Panc1 (cell line): ENCODE measurements at regions not wholly inside any gene's neighbourhood (a gene's known extent, or its start where the extent isn't known, plus 50 kb on each side); places are given as distances from the start of the nearest gene placed in this dataset.

ENCODE experiments used
- TF ChIP-seq, protein P1 (sequence below): fragments of 450-650 bp; IDR thresholded peaks from 2 replicates; pipeline ENCODE4 v1.5.1; 2017; ENCODE audit warnings: mild to moderate bottlenecking
- TF ChIP-seq, protein P2 (sequence below), 2 experiments: IDR thresholded peaks; 2 replicates each; pipeline ENCODE4 v1.6.1; 2011 to 2012; ENCODE audit warnings: low read depth in 2 of 2, control low read depth in 1 of 2, low read length in 1 of 2, mild to moderate bottlenecking in 1 of 2, moderate library complexity in 1 of 2; ENCODE audit not compliant: insufficient read depth in 1 of 2

- TF ChIP-seq, protein P1, sequence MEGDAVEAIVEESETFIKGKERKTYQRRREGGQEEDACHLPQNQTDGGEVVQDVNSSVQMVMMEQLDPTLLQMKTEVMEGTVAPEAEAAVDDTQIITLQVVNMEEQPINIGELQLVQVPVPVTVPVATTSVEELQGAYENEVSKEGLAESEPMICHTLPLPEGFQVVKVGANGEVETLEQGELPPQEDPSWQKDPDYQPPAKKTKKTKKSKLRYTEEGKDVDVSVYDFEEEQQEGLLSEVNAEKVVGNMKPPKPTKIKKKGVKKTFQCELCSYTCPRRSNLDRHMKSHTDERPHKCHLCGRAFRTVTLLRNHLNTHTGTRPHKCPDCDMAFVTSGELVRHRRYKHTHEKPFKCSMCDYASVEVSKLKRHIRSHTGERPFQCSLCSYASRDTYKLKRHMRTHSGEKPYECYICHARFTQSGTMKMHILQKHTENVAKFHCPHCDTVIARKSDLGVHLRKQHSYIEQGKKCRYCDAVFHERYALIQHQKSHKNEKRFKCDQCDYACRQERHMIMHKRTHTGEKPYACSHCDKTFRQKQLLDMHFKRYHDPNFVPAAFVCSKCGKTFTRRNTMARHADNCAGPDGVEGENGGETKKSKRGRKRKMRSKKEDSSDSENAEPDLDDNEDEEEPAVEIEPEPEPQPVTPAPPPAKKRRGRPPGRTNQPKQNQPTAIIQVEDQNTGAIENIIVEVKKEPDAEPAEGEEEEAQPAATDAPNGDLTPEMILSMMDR = no peak
- TF ChIP-seq, protein P2, sequence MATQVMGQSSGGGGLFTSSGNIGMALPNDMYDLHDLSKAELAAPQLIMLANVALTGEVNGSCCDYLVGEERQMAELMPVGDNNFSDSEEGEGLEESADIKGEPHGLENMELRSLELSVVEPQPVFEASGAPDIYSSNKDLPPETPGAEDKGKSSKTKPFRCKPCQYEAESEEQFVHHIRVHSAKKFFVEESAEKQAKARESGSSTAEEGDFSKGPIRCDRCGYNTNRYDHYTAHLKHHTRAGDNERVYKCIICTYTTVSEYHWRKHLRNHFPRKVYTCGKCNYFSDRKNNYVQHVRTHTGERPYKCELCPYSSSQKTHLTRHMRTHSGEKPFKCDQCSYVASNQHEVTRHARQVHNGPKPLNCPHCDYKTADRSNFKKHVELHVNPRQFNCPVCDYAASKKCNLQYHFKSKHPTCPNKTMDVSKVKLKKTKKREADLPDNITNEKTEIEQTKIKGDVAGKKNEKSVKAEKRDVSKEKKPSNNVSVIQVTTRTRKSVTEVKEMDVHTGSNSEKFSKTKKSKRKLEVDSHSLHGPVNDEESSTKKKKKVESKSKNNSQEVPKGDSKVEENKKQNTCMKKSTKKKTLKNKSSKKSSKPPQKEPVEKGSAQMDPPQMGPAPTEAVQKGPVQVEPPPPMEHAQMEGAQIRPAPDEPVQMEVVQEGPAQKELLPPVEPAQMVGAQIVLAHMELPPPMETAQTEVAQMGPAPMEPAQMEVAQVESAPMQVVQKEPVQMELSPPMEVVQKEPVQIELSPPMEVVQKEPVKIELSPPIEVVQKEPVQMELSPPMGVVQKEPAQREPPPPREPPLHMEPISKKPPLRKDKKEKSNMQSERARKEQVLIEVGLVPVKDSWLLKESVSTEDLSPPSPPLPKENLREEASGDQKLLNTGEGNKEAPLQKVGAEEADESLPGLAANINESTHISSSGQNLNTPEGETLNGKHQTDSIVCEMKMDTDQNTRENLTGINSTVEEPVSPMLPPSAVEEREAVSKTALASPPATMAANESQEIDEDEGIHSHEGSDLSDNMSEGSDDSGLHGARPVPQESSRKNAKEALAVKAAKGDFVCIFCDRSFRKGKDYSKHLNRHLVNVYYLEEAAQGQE (IDR thresholded peaks at IDR 0.05; ENCODE audit: insufficient read depth in 1 of 2, low read depth in 2 of 2, low read length in 1 of 2) = no peak
Observed at GRCh38 chr10:111724121-111724520, 459.4 kb downstream of the GPAM start.
